ENCODE measurements at regions not wholly inside any gene's neighbourhood (a gene's known extent, or its start where the extent isn't known, plus 50 kb on each side); places are given as distances from the start of the nearest gene placed in this dataset.

GRCh38 chr4:162422312-162422711 lies 258.5 kb upstream of the FSTL5 start:
- TF ChIP-seq CTCF (IDR thresholded peaks at IDR 0.05), result no peak
- no peak for TF ChIP-seq POLR2A (IDR thresholded peaks at IDR 0.05)
- no peak for TF ChIP-seq POLR2AphosphoS5 (IDR thresholded peaks at IDR 0.05)
